ENCODE measurements at regions not wholly inside any gene's neighbourhood (a gene's known extent, or its start where the extent isn't known, plus 50 kb on each side); places are given as distances from the start of the nearest gene placed in this dataset.

DNA sequence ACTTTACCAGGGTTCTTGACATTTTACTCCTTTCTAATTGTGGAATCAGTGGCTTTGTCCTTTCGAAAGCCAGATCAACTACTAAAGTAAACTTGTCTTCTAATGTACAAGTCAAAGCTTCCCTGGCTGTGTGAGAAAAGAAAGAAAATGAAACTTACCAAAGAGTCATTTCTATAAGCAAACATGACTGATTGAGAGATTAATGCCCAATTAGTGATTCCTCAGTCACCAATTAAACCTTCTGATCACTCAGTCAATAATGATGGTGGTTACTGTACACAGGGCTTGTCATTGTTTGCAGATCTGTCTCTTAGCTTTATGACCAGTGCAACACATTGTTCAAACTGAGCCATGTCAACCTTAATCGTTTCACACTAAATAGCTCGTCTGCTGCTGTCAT is 1168.4 kb upstream of the CITED2 start:
- H3K4me3 ChIP-seq (ENCODE audit: low read length): no peak overlapping the region
- H3K27me3 ChIP-seq (ENCODE audit: insufficient read depth, low read depth, low read length): no peaks in the 10 kb centered on the region
- H3K9ac ChIP-seq (ENCODE audit: low read length): no peak overlapping the region
- H3K27ac ChIP-seq (ENCODE audit: low read length): no peak overlapping the region
- H3K79me2 ChIP-seq (replicated peaks; ENCODE audit: insufficient read depth, low read length): no peaks in the 10 kb centered on the region
- H2AFZ ChIP-seq (ENCODE audit: low read depth, low read length): no peak overlapping the region
- H3K36me3 ChIP-seq (ENCODE audit: insufficient read depth, low read length): no peaks in the 10 kb centered on the region
- H3K4me2 ChIP-seq (ENCODE audit: low read length): no peak overlapping the region
- no peaks in the 10 kb centered on the region for H4K20me1 ChIP-seq (ENCODE audit: insufficient read depth)
- no peaks in the 10 kb centered on the region for H3K9me3 ChIP-seq (ENCODE audit: low read length)
- H3K9me2 ChIP-seq (ENCODE audit: insufficient read depth, low read length): no peaks in the 10 kb centered on the region
- H3F3A ChIP-seq (ENCODE audit: insufficient read depth, low read length, poor library complexity, severe bottlenecking): no peaks in the 10 kb centered on the region
- TF ChIP-seq, protein P1, sequence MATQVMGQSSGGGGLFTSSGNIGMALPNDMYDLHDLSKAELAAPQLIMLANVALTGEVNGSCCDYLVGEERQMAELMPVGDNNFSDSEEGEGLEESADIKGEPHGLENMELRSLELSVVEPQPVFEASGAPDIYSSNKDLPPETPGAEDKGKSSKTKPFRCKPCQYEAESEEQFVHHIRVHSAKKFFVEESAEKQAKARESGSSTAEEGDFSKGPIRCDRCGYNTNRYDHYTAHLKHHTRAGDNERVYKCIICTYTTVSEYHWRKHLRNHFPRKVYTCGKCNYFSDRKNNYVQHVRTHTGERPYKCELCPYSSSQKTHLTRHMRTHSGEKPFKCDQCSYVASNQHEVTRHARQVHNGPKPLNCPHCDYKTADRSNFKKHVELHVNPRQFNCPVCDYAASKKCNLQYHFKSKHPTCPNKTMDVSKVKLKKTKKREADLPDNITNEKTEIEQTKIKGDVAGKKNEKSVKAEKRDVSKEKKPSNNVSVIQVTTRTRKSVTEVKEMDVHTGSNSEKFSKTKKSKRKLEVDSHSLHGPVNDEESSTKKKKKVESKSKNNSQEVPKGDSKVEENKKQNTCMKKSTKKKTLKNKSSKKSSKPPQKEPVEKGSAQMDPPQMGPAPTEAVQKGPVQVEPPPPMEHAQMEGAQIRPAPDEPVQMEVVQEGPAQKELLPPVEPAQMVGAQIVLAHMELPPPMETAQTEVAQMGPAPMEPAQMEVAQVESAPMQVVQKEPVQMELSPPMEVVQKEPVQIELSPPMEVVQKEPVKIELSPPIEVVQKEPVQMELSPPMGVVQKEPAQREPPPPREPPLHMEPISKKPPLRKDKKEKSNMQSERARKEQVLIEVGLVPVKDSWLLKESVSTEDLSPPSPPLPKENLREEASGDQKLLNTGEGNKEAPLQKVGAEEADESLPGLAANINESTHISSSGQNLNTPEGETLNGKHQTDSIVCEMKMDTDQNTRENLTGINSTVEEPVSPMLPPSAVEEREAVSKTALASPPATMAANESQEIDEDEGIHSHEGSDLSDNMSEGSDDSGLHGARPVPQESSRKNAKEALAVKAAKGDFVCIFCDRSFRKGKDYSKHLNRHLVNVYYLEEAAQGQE (IDR thresholded peaks at IDR 0.05; ENCODE audit: borderline replicate concordance): no peak
- no peak for TF ChIP-seq EZH2 (IDR thresholded peaks at IDR 0.05; ENCODE audit: borderline replicate concordance, insufficient read depth, low read length, poor library complexity, severe bottlenecking)
- no peak for TF ChIP-seq MXI1 (conservative IDR thresholded peaks at IDR 0.05; ENCODE audit: poor library complexity, severe bottlenecking)
- TF ChIP-seq TAF1 (IDR thresholded peaks at IDR 0.05; ENCODE audit: low read depth): no peak
- no peak for TF ChIP-seq EP300 (conservative IDR thresholded peaks at IDR 0.05; ENCODE audit: poor library complexity, severe bottlenecking)
- TF ChIP-seq POLR2AphosphoS5 (IDR thresholded peaks at IDR 0.05): no peak
- no peak for TF ChIP-seq SMC3 (conservative IDR thresholded peaks at IDR 0.05; ENCODE audit: poor library complexity)
- TF ChIP-seq, protein P2, sequence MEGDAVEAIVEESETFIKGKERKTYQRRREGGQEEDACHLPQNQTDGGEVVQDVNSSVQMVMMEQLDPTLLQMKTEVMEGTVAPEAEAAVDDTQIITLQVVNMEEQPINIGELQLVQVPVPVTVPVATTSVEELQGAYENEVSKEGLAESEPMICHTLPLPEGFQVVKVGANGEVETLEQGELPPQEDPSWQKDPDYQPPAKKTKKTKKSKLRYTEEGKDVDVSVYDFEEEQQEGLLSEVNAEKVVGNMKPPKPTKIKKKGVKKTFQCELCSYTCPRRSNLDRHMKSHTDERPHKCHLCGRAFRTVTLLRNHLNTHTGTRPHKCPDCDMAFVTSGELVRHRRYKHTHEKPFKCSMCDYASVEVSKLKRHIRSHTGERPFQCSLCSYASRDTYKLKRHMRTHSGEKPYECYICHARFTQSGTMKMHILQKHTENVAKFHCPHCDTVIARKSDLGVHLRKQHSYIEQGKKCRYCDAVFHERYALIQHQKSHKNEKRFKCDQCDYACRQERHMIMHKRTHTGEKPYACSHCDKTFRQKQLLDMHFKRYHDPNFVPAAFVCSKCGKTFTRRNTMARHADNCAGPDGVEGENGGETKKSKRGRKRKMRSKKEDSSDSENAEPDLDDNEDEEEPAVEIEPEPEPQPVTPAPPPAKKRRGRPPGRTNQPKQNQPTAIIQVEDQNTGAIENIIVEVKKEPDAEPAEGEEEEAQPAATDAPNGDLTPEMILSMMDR (IDR thresholded peaks at IDR 0.05; ENCODE audit: poor library complexity, severe bottlenecking): no peak
- no peak for TF ChIP-seq RAD21 (conservative IDR thresholded peaks at IDR 0.05)

- Histone ChIP-seq H3F3A (ENCODE audit: insufficient read depth, low read length, poor library complexity, severe bottlenecking) (no peaks in the 10 kb centered on the region), H3K9me2 (ENCODE audit: insufficient read depth, low read length) (no peaks in the 10 kb centered on the region), H3K9me3 (ENCODE audit: low read length) (no peaks in the 10 kb centered on the region), H3K4me2 (ENCODE audit: low read length) (no peak overlapping the region), H3K79me2 (replicated peaks; ENCODE audit: insufficient read depth, low read length) (no peaks in the 10 kb centered on the region), H3K36me3 (ENCODE audit: insufficient read depth, low read length) (no peaks in the 10 kb centered on the region), H3K4me3 (ENCODE audit: low read length) (no peak overlapping the region), H3K27me3 (ENCODE audit: insufficient read depth, low read depth, low read length) (no peaks in the 10 kb centered on the region), H4K20me1 (ENCODE audit: insufficient read depth) (no peaks in the 10 kb centered on the region), H2AFZ (ENCODE audit: low read depth, low read length) (no peak overlapping the region), H3K9ac (ENCODE audit: low read length) (no peak overlapping the region), H3K27ac (ENCODE audit: low read length) (no peak overlapping the region)
- TF ChIP-seq SMC3 (conservative IDR thresholded peaks at IDR 0.05; ENCODE audit: poor library complexity) (no peak), RAD21 (conservative IDR thresholded peaks at IDR 0.05) (no peak), MXI1 (conservative IDR thresholded peaks at IDR 0.05; ENCODE audit: poor library complexity, severe bottlenecking) (no peak), EZH2 (IDR thresholded peaks at IDR 0.05; ENCODE audit: borderline replicate concordance, insufficient read depth, low read length, poor library complexity, severe bottlenecking) (no peak), EP300 (conservative IDR thresholded peaks at IDR 0.05; ENCODE audit: poor library complexity, severe bottlenecking) (no peak), TAF1 (IDR thresholded peaks at IDR 0.05; ENCODE audit: low read depth) (no peak), POLR2AphosphoS5 (IDR thresholded peaks at IDR 0.05) (no peak)
- TF ChIP-seq, protein P1 (IDR thresholded peaks at IDR 0.05; ENCODE audit: borderline replicate concordance): no peak
- TF ChIP-seq, protein P2 (IDR thresholded peaks at IDR 0.05; ENCODE audit: poor library complexity, severe bottlenecking): no peak
These were observed 1166.8 kb upstream of the CITED2 start for GRCh38 chr6:140541288-140541687.

Measured in neural cell (in vitro differentiated cells).